SH-SY5Y (cell line): ENCODE measurements at regions not wholly inside any gene's neighbourhood (a gene's known extent, or its start where the extent isn't known, plus 50 kb on each side); places are given as distances from the start of the nearest gene placed in this dataset.

ENCODE experiments used
- GATA2 ChIP-seq: IDR thresholded peaks from 2 replicates; pipeline ENCODE4 v1.6.1; 2011; ENCODE audit warnings: mild to moderate bottlenecking, low read depth, low read length
- GATA3 ChIP-seq: IDR thresholded peaks from 2 replicates; pipeline ENCODE4 v1.6.1; 2011; ENCODE audit warnings: low read depth, mild to moderate bottlenecking, low read length, moderate library complexity

GRCh38 chr22:25409240-25409639 lies 155.2 kb upstream of the GRK3 start:
- TF ChIP-seq GATA2 (no peak), GATA3 (no peak)
